KMS-11 (cell line): ENCODE measurements at regions not wholly inside any gene's neighbourhood (a gene's known extent, or its start where the extent isn't known, plus 50 kb on each side); places are given as distances from the start of the nearest gene placed in this dataset.

Experiments used
- H2AFZ ChIP-seq: fragments of 200-600 bp; sonication (generic); 2 replicates; pipeline ENCODE4 v1.6.1; 2016; ENCODE audit warnings: antibody characterized with exemption, mixed run types, low read depth
- H3K27ac ChIP-seq: fragments of 200-600 bp; sonication (generic); 2 replicates; pipeline ENCODE4 v1.6.1; 2016; ENCODE audit warnings: mild to moderate bottlenecking, mixed run types
- H3K27me3 ChIP-seq: fragments of 200-600 bp; sonication (generic); 2 replicates; pipeline ENCODE4 v1.6.1; 2017; ENCODE audit warnings: mild to moderate bottlenecking, low read depth, mixed run types, moderate library complexity; ENCODE audit not compliant: insufficient read depth
- H3K36me3 ChIP-seq: fragments of 200-600 bp; sonication (generic); 2 replicates; pipeline ENCODE4 v1.6.1; 2017; ENCODE audit warnings: mild to moderate bottlenecking, mixed run types; ENCODE audit not compliant: insufficient read depth
- H3K4me1 ChIP-seq: fragments of 200-600 bp; sonication (generic); 2 replicates; pipeline ENCODE4 v1.6.1; 2016; ENCODE audit warnings: mild to moderate bottlenecking, low read depth, mixed run types; ENCODE audit not compliant: poor library complexity, severe bottlenecking
- H3K4me2 ChIP-seq: fragments of 200-600 bp; sonication (generic); 2 replicates; pipeline ENCODE4 v1.7.0; 2016; ENCODE audit warnings: mild to moderate bottlenecking, mixed run types
- H3K4me3 ChIP-seq: fragments of 200-600 bp; sonication (generic); IDR thresholded peaks from 2 replicates; pipeline ENCODE4 v1.6.1; 2017; ENCODE audit warnings: low read depth, low read length, mixed read lengths; ENCODE audit not compliant: insufficient read depth
- H3K79me2 ChIP-seq: fragments of 200-600 bp; sonication (generic); 2 replicates; pipeline ENCODE4 v1.6.1; 2016; ENCODE audit warnings: low read depth, mixed run types; ENCODE audit not compliant: insufficient read depth
- H3K9ac ChIP-seq: fragments of 200-600 bp; sonication (generic); 2 replicates; pipeline ENCODE4 v1.6.1; 2016; ENCODE audit warnings: mild to moderate bottlenecking, mixed run types
- H4K20me1 ChIP-seq: fragments of 200-600 bp; sonication (generic); 2 replicates; pipeline ENCODE4 v1.6.1; 2016; ENCODE audit warnings: mild to moderate bottlenecking, mixed run types; ENCODE audit not compliant: insufficient read depth
- CTCF ChIP-seq: fragments of 200-600 bp; sonication (generic); conservative IDR thresholded peaks from 2 replicates; pipeline ENCODE4 v1.6.1; 2017; ENCODE audit warnings: low read depth, mild to moderate bottlenecking, antibody characterized with exemption, low read length, moderate library complexity, mixed read lengths

DNA sequence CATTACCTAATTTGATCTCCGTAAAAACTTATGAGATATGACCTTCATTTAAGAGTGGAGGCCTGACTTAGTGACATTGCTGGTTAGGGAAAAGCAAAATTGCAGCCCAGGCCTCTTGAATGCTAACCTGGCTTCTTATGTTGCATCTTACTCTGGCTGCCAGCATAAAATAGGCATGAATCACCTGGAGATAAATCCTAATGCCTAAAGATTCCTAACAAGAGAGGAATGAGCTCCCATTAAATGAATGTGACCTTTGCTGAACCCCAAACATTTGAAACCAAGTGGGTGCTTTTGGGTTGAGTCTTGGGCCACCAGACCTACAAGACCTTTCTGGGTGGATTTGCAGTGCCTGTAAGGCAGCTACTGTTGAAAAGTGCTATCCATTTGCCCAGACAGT, 1145.6 kb upstream of the TENM4 start:
- no peaks in the 10 kb centered on the region for H3K27me3 ChIP-seq
- no peak overlapping the region for H2AFZ ChIP-seq
- H3K79me2 ChIP-seq = no peaks in the 10 kb centered on the region
- no peaks in the 10 kb centered on the region for H3K4me1 ChIP-seq
- H3K4me3 ChIP-seq = no peak overlapping the region
- no peak overlapping the region for H3K27ac ChIP-seq
- H3K4me2 ChIP-seq = no peak overlapping the region
- no peaks in the 10 kb centered on the region for H3K36me3 ChIP-seq
- TF ChIP-seq CTCF = no peak
- no peaks in the 10 kb centered on the region for H4K20me1 ChIP-seq
- no peak overlapping the region for H3K9ac ChIP-seq

- no peaks in the 10 kb centered on the region for H4K20me1 ChIP-seq
Observed at GRCh38 chr11:80584661-80585060, 1143.8 kb upstream of the TENM4 start.

DNA sequence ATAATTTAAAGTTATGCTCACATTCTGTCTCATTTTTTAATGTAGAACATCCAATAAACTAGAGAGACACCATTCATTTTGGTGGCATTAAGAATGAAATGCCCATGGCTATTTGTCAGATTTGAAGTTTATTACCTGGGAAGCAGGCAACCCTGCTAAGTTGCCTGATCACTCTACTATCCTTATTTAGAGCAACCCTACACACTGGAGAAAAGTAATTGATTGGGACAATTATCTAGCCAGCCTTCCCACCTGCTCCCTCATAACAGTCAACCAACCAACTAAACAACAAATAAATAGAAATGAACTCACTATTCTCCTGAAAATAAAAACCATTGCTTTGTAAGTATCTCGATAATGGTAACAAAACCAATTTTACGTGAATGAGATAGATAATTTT, 1129.0 kb upstream of the TENM4 start:
- Histone ChIP-seq H3K9ac (no peak overlapping the region), H3K36me3 (no peaks in the 10 kb centered on the region), H2AFZ (no peak overlapping the region), H3K79me2 (no peaks in the 10 kb centered on the region), H4K20me1 (no peaks in the 10 kb centered on the region), H3K27ac (no peak overlapping the region), H3K4me3 (no peak overlapping the region), H3K4me2 (no peak overlapping the region), H3K4me1 (no peaks in the 10 kb centered on the region), H3K27me3 (no peaks in the 10 kb centered on the region)
- TF ChIP-seq CTCF = no peak

More at GRCh38 chr11:80584661-80585060, 1143.8 kb upstream of the TENM4 start:
- Histone ChIP-seq H2AFZ (no peak overlapping the region), H3K4me1 (no peaks in the 10 kb centered on the region), H3K27me3 (no peaks in the 10 kb centered on the region), H3K36me3 (no peaks in the 10 kb centered on the region), H3K27ac (no peak overlapping the region), H3K79me2 (no peaks in the 10 kb centered on the region), H3K4me3 (no peak overlapping the region), H3K9ac (no peak overlapping the region), H3K4me2 (no peak overlapping the region)
- no peak for TF ChIP-seq CTCF

- H3K9ac ChIP-seq = no peak overlapping the region
- H3K4me3 ChIP-seq = no peak overlapping the region
- no peaks in the 10 kb centered on the region for H3K27me3 ChIP-seq
- H3K4me1 ChIP-seq = no peaks in the 10 kb centered on the region
- no peak overlapping the region for H3K27ac ChIP-seq
- H3K4me2 ChIP-seq = no peak overlapping the region
- no peaks in the 10 kb centered on the region for H3K36me3 ChIP-seq
- H4K20me1 ChIP-seq = no peaks in the 10 kb centered on the region
- H2AFZ ChIP-seq = no peak overlapping the region
- no peaks in the 10 kb centered on the region for H3K79me2 ChIP-seq
- no peak for TF ChIP-seq CTCF
Observed at GRCh38 chr11:80565231-80565630, 1124.4 kb upstream of the TENM4 start.
